ENCODE measurements at regions not wholly inside any gene's neighbourhood (a gene's known extent, or its start where the extent isn't known, plus 50 kb on each side); places are given as distances from the start of the nearest gene placed in this dataset.
"Not testable (repeated sequence)": the region's sequence is repeated elsewhere in the genome, so short reads cannot be mapped to it uniquely, and the experiment has no call there.

DNA sequence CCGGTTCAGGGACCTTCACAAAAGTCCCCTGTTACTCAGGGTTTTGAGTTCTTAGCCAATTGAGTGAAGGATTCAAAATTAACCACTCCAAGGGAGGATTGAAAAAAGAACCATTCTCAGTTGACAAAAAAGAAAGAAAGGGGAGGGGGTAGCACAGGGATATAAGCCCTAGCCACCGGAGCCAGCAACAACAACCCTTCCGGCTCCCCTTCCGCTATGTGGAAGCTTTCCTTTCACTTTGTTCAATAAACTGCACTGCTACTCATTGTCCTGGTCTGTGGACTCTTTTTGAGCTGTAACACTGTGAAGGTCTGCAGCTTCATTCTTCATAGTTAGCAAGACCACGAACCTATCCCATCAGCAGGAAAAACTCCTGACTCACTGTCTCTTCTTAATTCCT is 1488.1 kb upstream of the PRR20A start:
- TF ChIP-seq, protein P1, sequence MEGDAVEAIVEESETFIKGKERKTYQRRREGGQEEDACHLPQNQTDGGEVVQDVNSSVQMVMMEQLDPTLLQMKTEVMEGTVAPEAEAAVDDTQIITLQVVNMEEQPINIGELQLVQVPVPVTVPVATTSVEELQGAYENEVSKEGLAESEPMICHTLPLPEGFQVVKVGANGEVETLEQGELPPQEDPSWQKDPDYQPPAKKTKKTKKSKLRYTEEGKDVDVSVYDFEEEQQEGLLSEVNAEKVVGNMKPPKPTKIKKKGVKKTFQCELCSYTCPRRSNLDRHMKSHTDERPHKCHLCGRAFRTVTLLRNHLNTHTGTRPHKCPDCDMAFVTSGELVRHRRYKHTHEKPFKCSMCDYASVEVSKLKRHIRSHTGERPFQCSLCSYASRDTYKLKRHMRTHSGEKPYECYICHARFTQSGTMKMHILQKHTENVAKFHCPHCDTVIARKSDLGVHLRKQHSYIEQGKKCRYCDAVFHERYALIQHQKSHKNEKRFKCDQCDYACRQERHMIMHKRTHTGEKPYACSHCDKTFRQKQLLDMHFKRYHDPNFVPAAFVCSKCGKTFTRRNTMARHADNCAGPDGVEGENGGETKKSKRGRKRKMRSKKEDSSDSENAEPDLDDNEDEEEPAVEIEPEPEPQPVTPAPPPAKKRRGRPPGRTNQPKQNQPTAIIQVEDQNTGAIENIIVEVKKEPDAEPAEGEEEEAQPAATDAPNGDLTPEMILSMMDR (IDR thresholded peaks at IDR 0.05), result no peak
- no peak for TF ChIP-seq EP300 (IDR thresholded peaks at IDR 0.05)
- TF ChIP-seq POLR2A (IDR thresholded peaks at IDR 0.05), result no peak
- TF ChIP-seq POLR2AphosphoS5 (IDR thresholded peaks at IDR 0.05), result no peak
- ATAC-seq (ENCODE audit: low FRiP score in 2 of 2) (no peak), DNase-seq (no peak)
- H3K27me3 ChIP-seq, result no peaks in the 10 kb centered on the region
- H3K9me3 ChIP-seq, result no peaks in the 10 kb centered on the region
- no peaks in the 10 kb centered on the region for H3K36me3 ChIP-seq
- no peak overlapping the region for H3K27ac ChIP-seq
- H3K4me1 ChIP-seq, result no peaks in the 10 kb centered on the region
- no peak overlapping the region for H3K4me3 ChIP-seq
- 87 to 90% methylated on average over 5 of the region's 5 CpGs for WGBS, 2 donors

DNA sequence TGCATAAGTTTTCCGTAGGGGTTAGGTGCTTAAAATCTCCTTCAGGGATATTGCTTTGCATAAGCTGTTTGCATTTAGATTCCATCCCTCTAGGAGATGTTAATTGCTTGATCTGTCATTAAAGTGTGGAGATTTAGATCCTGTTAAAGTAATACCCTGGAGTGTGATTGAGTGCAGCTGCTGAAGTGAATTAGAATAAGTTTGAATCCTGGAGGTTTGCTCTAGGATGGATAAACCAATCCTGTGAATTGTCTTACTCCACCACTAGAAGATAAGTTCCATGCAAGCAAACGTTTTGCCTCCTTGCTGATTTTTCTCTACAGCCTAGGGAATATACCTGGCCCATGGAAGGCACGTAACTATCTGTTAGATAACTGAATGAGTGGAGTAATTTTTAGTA is 1487.2 kb upstream of the PRR20A start:
- Histone ChIP-seq H3K27me3 (no peaks in the 10 kb centered on the region), H3K27ac (no peak overlapping the region), H3K36me3 (no peaks in the 10 kb centered on the region), H3K4me3 (no peak overlapping the region), H3K4me1 (no peaks in the 10 kb centered on the region), H3K9me3 (no peaks in the 10 kb centered on the region)
- DNase-seq (no peak), ATAC-seq (ENCODE audit: low FRiP score in 2 of 2) (no peak)
- WGBS, 2 donors, result 39 to 44% methylated on average over 3 of the region's 3 CpGs
- TF ChIP-seq, protein P1 (IDR thresholded peaks at IDR 0.05), result no peak
- no peak for TF ChIP-seq POLR2A (IDR thresholded peaks at IDR 0.05)
- no peak for TF ChIP-seq EP300 (IDR thresholded peaks at IDR 0.05)
- no peak for TF ChIP-seq POLR2AphosphoS5 (IDR thresholded peaks at IDR 0.05)

DNA sequence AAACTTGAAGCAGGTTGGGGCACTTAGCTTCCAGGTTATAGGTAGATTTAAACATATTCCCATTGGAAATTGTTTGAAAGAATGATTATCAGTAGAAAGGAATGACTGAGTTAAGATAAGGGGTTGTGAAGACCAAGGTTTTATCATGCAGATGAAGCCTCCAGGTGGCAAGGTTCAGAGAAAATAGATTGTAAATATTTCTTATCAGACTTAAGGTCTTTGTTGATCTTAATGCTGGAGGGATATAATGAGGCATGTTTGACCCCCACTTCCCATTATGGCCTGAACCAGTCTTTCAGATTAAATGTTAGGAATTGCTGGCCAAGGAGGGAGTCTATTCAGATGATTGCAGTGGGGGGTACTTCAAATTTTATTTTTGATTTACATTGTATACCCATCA is 1486.5 kb upstream of the PRR20A start:
- DNase-seq (no peak), ATAC-seq (ENCODE audit: low FRiP score in 2 of 2) (no peak)
- Histone ChIP-seq H3K4me1 (no peaks in the 10 kb centered on the region), H3K27me3 (no peaks in the 10 kb centered on the region), H3K4me3 (no peak overlapping the region), H3K27ac (no peak overlapping the region), H3K36me3 (no peaks in the 10 kb centered on the region), H3K9me3 (no peaks in the 10 kb centered on the region)
- TF ChIP-seq EP300 (IDR thresholded peaks at IDR 0.05) (no peak), POLR2AphosphoS5 (IDR thresholded peaks at IDR 0.05) (no peak), POLR2A (IDR thresholded peaks at IDR 0.05) (no peak)
- TF ChIP-seq, protein P1 (IDR thresholded peaks at IDR 0.05), result no peak

DNA sequence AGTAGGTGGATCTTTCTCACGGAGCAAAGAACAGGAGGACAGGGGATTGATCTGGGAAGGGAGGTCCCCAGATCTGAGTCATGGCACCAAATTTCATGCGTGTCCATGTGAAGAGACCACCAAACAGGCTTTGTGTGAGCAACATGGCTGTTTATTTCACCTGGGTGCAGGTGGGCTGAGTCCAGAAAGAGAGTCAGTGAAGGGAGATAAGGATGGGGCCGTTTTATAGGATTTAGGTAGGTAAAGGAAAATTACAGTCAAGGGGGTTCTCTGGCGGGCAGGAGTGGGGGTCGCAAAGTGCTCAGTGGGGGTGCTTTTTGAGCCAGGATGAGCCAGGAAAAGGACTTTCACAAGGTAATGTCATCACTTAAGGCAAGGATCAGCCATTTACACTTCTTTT is 1480.5 kb upstream of the PRR20A start:
- H3K4me3 ChIP-seq; H3K36me3 ChIP-seq; H3K27me3 ChIP-seq; H3K4me1 ChIP-seq; DNase-seq; H3K9me3 ChIP-seq; ATAC-seq (ENCODE audit: low FRiP score in 2 of 2); H3K27ac ChIP-seq: not testable (repeated sequence)
- 42 to 67% methylated on average over 3 to 5 of the region's 5 CpGs for WGBS, 2 donors

DNA sequence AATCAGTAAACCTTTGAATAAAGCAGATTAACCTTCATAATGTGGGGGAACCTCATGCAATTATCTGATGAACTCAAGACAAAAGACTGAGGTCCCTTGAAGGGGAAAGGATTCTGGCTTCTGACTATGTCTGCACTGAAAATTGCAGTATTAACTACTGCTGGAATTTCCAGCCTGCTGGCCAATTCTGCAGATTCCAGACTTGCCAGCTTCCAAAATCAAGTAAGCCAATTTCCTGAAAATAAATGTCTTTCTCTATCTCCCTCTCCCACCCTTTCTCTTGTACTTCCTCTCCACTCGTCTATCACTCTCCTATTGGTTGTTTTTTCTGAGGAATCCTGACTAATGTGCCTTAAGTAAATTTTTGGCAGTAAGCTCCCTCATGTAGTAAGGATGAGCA is 1479.9 kb upstream of the PRR20A start:
- DNase-seq, result no peak
- no peak overlapping the region for H3K27ac ChIP-seq
- H3K4me3 ChIP-seq, result no peak overlapping the region
- H3K36me3 ChIP-seq, result no peaks in the 10 kb centered on the region
- no peak for ATAC-seq (ENCODE audit: low FRiP score in 2 of 2)
- no peaks in the 10 kb centered on the region for H3K27me3 ChIP-seq
- WGBS, 2 donors, result 20 to 28% methylated on average over 1 of the region's 1 CpG
- no peaks in the 10 kb centered on the region for H3K9me3 ChIP-seq
- no peaks in the 10 kb centered on the region for H3K4me1 ChIP-seq
- TF ChIP-seq EP300 (IDR thresholded peaks at IDR 0.05), result no peak
- TF ChIP-seq POLR2AphosphoS5 (IDR thresholded peaks at IDR 0.05), result no peak
- no peak for TF ChIP-seq POLR2A (IDR thresholded peaks at IDR 0.05)
- TF ChIP-seq, protein P1 (IDR thresholded peaks at IDR 0.05), result no peak
